VCaP (cell line): ENCODE measurements at regions not wholly inside any gene's neighbourhood (a gene's known extent, or its start where the extent isn't known, plus 50 kb on each side); places are given as distances from the start of the nearest gene placed in this dataset.

ENCODE experiments used
- H3K27ac ChIP-seq: fragments of 450-650 bp; 2 replicates; pipeline ENCODE4 v1.5.1; 2017
- TF ChIP-seq, protein P1 (sequence below): fragments of 450-650 bp; conservative IDR thresholded peaks from 2 replicates; pipeline ENCODE4 v1.5.1; 2017; ENCODE audit warnings: mild to moderate bottlenecking, moderate library complexity

GRCh38 chr3:34139566-34139965, 341.1 kb downstream of the PDCD6IP start:
- no peak overlapping the region for H3K27ac ChIP-seq
- TF ChIP-seq, protein P1, sequence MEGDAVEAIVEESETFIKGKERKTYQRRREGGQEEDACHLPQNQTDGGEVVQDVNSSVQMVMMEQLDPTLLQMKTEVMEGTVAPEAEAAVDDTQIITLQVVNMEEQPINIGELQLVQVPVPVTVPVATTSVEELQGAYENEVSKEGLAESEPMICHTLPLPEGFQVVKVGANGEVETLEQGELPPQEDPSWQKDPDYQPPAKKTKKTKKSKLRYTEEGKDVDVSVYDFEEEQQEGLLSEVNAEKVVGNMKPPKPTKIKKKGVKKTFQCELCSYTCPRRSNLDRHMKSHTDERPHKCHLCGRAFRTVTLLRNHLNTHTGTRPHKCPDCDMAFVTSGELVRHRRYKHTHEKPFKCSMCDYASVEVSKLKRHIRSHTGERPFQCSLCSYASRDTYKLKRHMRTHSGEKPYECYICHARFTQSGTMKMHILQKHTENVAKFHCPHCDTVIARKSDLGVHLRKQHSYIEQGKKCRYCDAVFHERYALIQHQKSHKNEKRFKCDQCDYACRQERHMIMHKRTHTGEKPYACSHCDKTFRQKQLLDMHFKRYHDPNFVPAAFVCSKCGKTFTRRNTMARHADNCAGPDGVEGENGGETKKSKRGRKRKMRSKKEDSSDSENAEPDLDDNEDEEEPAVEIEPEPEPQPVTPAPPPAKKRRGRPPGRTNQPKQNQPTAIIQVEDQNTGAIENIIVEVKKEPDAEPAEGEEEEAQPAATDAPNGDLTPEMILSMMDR = no peak

GRCh38 chr3:34140616-34141015, 342.2 kb downstream of the PDCD6IP start:
- no peak overlapping the region for H3K27ac ChIP-seq
- TF ChIP-seq, protein P1 = no peak

GRCh38 chr3:34141841-34142337, 343.5 kb downstream of the PDCD6IP start:
- no peak overlapping the region for H3K27ac ChIP-seq
- TF ChIP-seq, protein P1 = no peak

DNA sequence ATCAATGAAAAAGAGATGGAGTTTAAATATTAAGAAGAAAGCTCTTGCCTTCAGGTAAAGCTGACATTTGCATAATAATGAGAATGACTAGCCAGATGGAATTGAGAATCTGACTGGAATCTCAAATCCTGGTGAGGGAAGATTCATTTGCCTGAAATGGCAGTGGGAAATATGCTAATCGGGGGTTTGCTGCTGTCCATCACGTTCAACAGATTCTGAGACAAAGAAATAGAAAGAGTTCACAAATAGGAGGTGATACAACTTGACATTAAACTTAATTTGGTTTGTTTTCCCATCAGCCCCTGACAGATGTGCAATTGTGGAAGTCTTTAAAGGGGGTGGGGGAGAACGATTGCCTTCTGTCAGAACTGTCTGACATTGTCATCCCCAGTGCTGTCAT, 347.4 kb downstream of the PDCD6IP start:
- no peak overlapping the region for H3K27ac ChIP-seq
- TF ChIP-seq, protein P1 = no peak

DNA sequence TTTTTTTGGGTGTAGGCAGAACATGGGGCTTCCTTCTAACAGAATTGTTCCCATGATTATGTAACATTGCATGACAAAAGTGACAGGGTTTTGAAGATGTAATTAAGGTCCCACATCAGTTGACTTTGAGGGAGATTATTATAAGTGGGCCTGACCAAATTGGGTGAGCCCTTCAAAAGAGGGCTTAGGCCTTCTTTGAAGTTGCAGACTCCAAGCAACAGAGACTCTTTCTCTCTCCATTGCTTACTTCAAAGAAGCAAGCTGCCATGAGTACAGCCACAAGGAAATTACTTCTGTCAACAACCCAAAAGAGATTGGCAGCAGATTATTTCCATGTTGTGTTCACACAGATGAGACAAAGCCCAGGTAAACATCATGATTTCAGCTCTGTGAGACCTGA, 348.2 kb downstream of the PDCD6IP start:
- TF ChIP-seq, protein P1 = no peak
- no peak overlapping the region for H3K27ac ChIP-seq

DNA sequence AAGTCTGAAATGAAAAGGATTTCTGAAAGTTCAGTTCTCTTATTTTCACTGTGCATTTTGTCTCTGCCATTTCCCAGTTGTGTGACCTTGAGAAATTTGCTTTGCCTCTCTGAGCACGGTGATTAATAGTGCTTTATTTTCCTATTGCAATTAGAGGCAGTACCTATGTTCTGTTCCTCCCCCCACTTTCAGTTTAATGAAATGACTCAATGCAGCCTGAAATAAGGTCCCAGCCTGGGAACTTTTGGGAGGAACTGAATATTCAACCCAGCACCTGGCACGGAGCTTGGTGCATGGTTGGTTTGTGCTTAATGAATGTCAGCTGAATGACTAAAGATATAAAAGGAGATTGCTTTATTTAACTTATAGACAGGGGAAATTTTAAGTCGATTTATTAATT, 352.6 kb downstream of the PDCD6IP start:
- TF ChIP-seq, protein P1 = no peak
- H3K27ac ChIP-seq = no peak overlapping the region

DNA sequence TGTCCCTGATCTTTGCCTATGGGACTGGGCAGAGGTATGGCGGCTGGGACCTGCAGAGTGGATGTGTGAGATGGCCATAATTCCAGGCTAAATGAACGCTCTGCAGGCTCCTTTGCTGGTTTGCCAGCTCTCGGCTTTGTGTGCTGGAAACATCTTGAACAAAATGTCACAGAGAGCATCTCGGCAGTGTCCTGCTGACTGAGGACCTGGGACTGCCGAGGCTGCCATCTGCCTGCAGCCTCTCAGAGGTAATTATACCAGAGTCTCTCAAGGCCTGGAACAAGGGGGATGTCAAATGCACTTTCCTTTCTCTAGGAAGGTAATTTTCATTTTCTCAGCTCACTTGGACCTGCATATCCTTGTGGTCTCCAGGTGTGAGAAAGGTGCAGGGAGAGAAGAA, 354.2 kb downstream of the PDCD6IP start:
- H3K27ac ChIP-seq = no peak overlapping the region
- TF ChIP-seq, protein P1 = no peak

DNA sequence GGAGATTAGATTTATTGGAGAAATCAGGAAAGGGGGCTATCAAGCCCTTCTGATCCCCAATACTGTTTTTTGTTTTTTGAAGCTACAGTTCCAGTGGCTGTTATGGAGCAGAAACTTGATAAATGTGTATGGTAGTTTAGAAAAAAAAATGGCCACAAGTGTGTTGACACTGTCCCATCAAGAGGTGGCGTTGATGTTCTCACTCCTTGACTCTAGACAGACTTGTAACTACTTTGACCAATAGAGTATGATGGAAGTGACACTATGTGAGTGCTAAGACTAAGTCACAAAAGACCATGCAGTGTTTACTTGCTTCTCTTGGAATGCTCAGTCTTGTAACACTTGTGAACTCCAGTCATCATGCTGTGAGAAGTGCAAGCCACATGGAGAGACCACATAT, 356.7 kb downstream of the PDCD6IP start:
- TF ChIP-seq, protein P1 = no peak

More for the DNA sequence above, 356.7 kb downstream of the PDCD6IP start:
- no peak overlapping the region for H3K27ac ChIP-seq
